ENCODE measurements at regions not wholly inside any gene's neighbourhood (a gene's known extent, or its start where the extent isn't known, plus 50 kb on each side); places are given as distances from the start of the nearest gene placed in this dataset.

DNA sequence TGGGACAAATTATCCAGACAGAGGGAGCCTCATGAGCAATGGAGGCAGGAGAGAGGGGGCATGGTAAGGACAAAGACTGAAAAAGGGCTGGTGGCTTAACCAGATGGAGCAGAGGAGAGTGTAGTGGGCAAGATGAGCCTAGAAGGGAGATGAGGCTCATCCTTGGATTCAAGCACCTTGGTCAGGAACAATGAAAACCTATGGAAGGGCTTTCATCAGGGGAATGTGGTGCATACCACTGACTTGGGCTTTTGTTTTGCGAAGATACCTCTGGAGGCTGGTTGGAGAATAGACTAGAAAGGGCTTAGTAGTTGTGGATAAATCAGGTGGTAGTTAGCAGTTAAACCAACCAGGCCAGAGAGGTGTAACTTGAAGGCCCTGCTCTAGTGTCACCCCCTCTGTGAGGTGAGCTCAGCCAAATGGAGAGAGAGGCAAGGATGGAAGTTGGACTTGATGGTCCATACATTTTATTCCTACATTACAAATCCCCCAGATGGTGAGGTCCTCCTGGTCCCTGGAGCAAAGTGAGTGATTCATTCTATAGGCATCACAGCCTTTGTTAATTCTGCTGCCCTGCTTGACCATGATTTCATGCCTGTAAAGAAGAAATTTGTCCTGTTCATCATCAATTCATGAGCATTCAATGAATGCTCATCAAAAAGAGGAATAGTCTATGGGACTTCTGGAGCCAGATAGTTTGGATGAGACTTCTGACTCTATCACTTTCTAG, 264.8 kb upstream of the IGFBP7 start:
- TF ChIP-seq, protein P1, sequence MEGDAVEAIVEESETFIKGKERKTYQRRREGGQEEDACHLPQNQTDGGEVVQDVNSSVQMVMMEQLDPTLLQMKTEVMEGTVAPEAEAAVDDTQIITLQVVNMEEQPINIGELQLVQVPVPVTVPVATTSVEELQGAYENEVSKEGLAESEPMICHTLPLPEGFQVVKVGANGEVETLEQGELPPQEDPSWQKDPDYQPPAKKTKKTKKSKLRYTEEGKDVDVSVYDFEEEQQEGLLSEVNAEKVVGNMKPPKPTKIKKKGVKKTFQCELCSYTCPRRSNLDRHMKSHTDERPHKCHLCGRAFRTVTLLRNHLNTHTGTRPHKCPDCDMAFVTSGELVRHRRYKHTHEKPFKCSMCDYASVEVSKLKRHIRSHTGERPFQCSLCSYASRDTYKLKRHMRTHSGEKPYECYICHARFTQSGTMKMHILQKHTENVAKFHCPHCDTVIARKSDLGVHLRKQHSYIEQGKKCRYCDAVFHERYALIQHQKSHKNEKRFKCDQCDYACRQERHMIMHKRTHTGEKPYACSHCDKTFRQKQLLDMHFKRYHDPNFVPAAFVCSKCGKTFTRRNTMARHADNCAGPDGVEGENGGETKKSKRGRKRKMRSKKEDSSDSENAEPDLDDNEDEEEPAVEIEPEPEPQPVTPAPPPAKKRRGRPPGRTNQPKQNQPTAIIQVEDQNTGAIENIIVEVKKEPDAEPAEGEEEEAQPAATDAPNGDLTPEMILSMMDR (conservative IDR thresholded peaks at IDR 0.05; ENCODE audit: low read depth, low read length) = no peak
- no peak for DNase-seq (ENCODE audit: low read depth)
- H3K4me3 ChIP-seq (ENCODE audit: low read length) = no peak overlapping the region

DNA sequence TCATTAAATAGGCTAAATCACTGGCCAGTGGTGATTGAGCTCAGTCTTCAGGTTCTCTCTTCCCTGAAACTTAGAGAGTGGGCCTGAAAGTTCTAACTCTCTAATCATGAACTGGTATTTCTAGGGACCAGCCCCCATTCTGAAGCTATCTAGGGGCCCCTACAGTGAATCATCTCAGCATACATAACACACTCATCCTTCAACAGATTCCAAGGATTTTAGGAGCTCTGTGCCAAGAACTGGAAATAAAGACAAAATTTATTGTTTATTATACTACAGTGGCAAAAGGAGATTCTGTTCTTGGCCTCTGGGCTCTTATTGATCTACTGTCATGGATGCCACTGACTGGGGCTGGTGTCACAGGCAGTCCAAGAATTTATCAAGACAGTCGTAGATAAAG, 263.8 kb upstream of the IGFBP7 start:
- no peak overlapping the region for H3K4me3 ChIP-seq (ENCODE audit: low read length)
- no peak for DNase-seq (ENCODE audit: low read depth)
- TF ChIP-seq, protein P1 (conservative IDR thresholded peaks at IDR 0.05; ENCODE audit: low read depth, low read length) = no peak

DNA sequence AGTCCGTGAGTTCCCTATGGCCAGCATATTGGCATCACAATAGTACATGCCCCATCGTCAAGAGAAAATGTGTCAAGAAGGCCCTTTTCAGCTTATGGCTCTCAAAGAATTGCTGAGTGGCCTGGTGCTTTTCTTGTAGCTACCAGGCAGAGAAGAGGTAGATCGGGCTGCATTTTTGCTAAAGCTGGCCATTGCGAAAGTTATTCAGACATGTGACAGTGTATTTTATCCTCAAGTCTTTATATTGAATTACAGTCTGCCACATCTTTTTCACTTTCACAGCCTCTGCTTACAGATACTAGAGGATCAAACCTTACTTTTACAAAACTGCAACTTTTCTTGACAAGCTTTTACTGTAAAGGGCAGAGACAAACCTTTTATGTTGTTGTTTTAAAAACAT, 261.5 kb upstream of the IGFBP7 start:
- no peak overlapping the region for H3K4me3 ChIP-seq (ENCODE audit: low read length)
- no peak for DNase-seq (ENCODE audit: low read depth)
- TF ChIP-seq, protein P1 (conservative IDR thresholded peaks at IDR 0.05; ENCODE audit: low read depth, low read length) = no peak

DNA sequence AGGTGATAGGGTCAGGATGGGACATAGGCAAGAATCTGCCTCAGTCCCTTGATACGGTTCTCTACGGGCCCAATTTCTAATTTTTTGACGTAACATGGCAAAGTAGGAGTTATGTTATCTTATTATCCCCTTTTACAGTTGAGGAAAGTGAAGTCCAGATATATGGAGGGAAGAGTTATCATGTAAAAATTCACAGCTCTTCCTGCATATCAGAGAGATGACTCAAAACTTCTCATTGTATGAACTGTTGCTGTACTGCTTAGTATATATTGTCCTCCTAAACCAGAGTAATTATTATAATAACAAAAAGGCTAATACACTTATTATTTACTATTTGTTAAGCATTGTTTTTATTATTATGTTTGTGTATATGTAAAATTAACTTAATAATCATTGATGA, 260.5 kb upstream of the IGFBP7 start:
- no peak overlapping the region for H3K4me3 ChIP-seq (ENCODE audit: low read length)
- TF ChIP-seq, protein P1 (conservative IDR thresholded peaks at IDR 0.05; ENCODE audit: low read depth, low read length) = no peak
- no peak for DNase-seq (ENCODE audit: low read depth)

DNA sequence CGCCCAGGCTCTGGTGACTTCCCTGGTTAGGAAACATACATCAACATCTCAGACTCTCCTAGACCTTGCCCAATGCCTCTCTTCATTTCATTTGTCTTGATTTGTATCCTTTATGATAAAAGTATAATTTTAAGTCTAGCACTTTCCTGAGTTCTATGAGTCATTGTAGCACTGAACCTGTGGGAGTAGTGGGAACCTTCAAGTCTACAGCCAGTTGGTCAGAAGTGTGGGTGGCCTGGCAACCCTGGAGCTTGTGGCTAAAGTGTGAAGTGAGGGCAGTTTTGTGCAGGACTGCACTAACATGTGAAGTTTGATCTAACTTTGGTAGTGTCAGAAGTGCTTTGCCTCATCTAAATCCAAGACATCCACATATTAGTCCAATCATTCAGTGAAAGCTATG, 259.3 kb upstream of the IGFBP7 start:
- H3K4me3 ChIP-seq (ENCODE audit: low read length) = no peak overlapping the region
- TF ChIP-seq, protein P1 (conservative IDR thresholded peaks at IDR 0.05; ENCODE audit: low read depth, low read length) = no peak
- DNase-seq (ENCODE audit: low read depth) = no peak

DNA sequence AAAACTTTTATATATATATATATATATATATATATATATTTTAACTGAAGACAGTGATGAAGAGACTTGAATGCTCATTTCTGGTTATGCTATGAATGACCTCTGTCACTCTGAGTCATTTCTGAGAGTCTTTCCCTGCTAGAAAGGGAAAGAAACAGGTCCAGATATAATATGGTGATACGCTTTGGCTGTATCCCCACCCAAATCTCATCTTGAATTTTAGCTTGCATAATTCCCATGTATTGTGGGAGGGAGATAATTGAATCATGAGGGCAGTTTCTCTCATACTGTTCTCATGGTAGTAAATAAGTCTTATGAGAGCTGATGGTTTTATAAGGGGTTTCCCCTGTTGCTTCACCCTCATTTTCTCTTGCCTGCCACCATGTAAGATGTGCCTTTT, 254.1 kb upstream of the IGFBP7 start:
- TF ChIP-seq, protein P1 (conservative IDR thresholded peaks at IDR 0.05; ENCODE audit: low read depth, low read length) = no peak
- no peak for DNase-seq (ENCODE audit: low read depth)
- H3K4me3 ChIP-seq (ENCODE audit: low read length) = no peak overlapping the region

DNA sequence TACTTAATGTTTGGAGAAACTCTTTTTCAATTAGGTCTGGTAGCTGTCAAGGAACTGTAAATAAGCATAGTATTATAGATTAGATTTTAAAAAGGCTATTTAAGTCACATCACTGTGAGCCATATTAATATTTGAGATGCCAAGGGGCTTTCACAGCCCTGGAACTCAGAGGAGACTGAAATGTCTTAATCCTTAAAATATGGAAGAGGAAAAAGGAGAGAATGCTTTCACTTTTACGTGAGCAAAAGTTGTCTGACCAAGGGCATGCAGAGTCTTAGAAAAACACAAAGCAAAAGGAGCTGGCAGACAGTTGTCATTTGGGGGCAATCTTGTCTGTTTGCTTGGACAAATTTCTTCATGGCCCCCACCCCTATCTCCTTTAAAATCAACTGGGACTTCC, 253.2 kb upstream of the IGFBP7 start:
- H3K4me3 ChIP-seq (ENCODE audit: low read length) = no peak overlapping the region
- TF ChIP-seq, protein P1 (conservative IDR thresholded peaks at IDR 0.05; ENCODE audit: low read depth, low read length) = no peak
- no peak for DNase-seq (ENCODE audit: low read depth)
